ENCODE measurements at regions not wholly inside any gene's neighbourhood (a gene's known extent, or its start where the extent isn't known, plus 50 kb on each side); places are given as distances from the start of the nearest gene placed in this dataset.

- H3K27ac ChIP-seq (ENCODE audit: low read depth, low read length), result no peak overlapping the region
- H3K9me3 Mint-ChIP-seq, result peaks cover 5 to 33% (median 17%) of the 10 kb centered on the region in 11 donors
- ChIA-PET POLR2A (no interaction called here), CTCF (no interaction called here)
- no peak for DNase-seq
- H3K4me3 Mint-ChIP-seq, result no peak overlapping the region
- H3K36me3 Mint-ChIP-seq, result no peaks in the 10 kb centered on the region
- H3K4me3 ChIP-seq (ENCODE audit: low read length), result no peak overlapping the region
- intact Hi-C loops (cut with micrococcal nuclease), result no loop called here
- H3K36me3 ChIP-seq (ENCODE audit: control insufficient read depth in 2 of 3, insufficient read depth in 3 of 3, low read length in 3 of 3), result no peaks in the 10 kb centered on the region
- ATAC-seq, result no peak
- H3K4me1 ChIP-seq (ENCODE audit: control insufficient read depth in 2 of 2, insufficient read depth in 2 of 2, low read length in 2 of 2), result no peaks in the 10 kb centered on the region
- H3K27me3 Mint-ChIP-seq, result no peaks in the 10 kb centered on the region
- H3K4me1 Mint-ChIP-seq, result no peaks in the 10 kb centered on the region
- no peak overlapping the region for H3K27ac Mint-ChIP-seq
- H3K9me3 ChIP-seq (ENCODE audit: control insufficient read depth in 2 of 3, low read length in 3 of 3), result no peaks in the 10 kb centered on the region
- H3K27me3 ChIP-seq (ENCODE audit: control insufficient read depth in 2 of 2, insufficient read depth in 2 of 2, low read length in 2 of 2), result no peaks in the 10 kb centered on the region
Measured at GRCh38 chr5:166340039-166340438, 1951.4 kb upstream of the WWC1 start.

GRCh38 chr5:166341740-166342337, 1949.6 kb upstream of the WWC1 start:
- Mint-ChIP-seq H3K4me3 (no peak overlapping the region), H3K9me3 (peaks cover 0 to 19% (median 9%) of the 10 kb centered on the region in 11 donors), H3K4me1 (no peaks in the 10 kb centered on the region), H3K27ac (no peak overlapping the region), H3K27me3 (no peaks in the 10 kb centered on the region), H3K36me3 (no peaks in the 10 kb centered on the region)
- no peaks in the 10 kb centered on the region for H3K9me3 ChIP-seq (ENCODE audit: control insufficient read depth in 2 of 3, low read length in 3 of 3)
- DNase-seq, result no peak
- no peak overlapping the region for H3K4me3 ChIP-seq (ENCODE audit: low read length)
- H3K27me3 ChIP-seq (ENCODE audit: control insufficient read depth in 2 of 2, insufficient read depth in 2 of 2, low read length in 2 of 2), result no peaks in the 10 kb centered on the region
- intact Hi-C loops (cut with micrococcal nuclease), result no loop called here
- H3K4me1 ChIP-seq (ENCODE audit: control insufficient read depth in 2 of 2, insufficient read depth in 2 of 2, low read length in 2 of 2), result no peaks in the 10 kb centered on the region
- CTCF ChIA-PET, result no interaction called here
- no peaks in the 10 kb centered on the region for H3K36me3 ChIP-seq (ENCODE audit: control insufficient read depth in 2 of 3, insufficient read depth in 3 of 3, low read length in 3 of 3)
- ATAC-seq, result no peak
- POLR2A ChIA-PET, result no interaction called here
- no peak overlapping the region for H3K27ac ChIP-seq (ENCODE audit: low read depth, low read length)

GRCh38 chr5:166342402-166342801, 1949.0 kb upstream of the WWC1 start:
- no peak overlapping the region for H3K27ac ChIP-seq (ENCODE audit: low read depth, low read length)
- Mint-ChIP-seq H3K4me3 (no peak overlapping the region), H3K36me3 (no peaks in the 10 kb centered on the region), H3K27ac (no peak overlapping the region), H3K27me3 (no peaks in the 10 kb centered on the region), H3K9me3 (peaks cover 0 to 19% (median 9%) of the 10 kb centered on the region in 11 donors), H3K4me1 (no peaks in the 10 kb centered on the region)
- no peak overlapping the region for H3K4me3 ChIP-seq (ENCODE audit: low read length)
- ChIA-PET CTCF (no interaction called here), POLR2A (no interaction called here)
- H3K27me3 ChIP-seq (ENCODE audit: control insufficient read depth in 2 of 2, insufficient read depth in 2 of 2, low read length in 2 of 2), result no peaks in the 10 kb centered on the region
- intact Hi-C loops (cut with micrococcal nuclease), result no loop called here
- no peaks in the 10 kb centered on the region for H3K36me3 ChIP-seq (ENCODE audit: control insufficient read depth in 2 of 3, insufficient read depth in 3 of 3, low read length in 3 of 3)
- no peak for ATAC-seq
- H3K4me1 ChIP-seq (ENCODE audit: control insufficient read depth in 2 of 2, insufficient read depth in 2 of 2, low read length in 2 of 2), result no peaks in the 10 kb centered on the region
- H3K9me3 ChIP-seq (ENCODE audit: control insufficient read depth in 2 of 3, low read length in 3 of 3), result no peaks in the 10 kb centered on the region
- no peak for DNase-seq

DNA sequence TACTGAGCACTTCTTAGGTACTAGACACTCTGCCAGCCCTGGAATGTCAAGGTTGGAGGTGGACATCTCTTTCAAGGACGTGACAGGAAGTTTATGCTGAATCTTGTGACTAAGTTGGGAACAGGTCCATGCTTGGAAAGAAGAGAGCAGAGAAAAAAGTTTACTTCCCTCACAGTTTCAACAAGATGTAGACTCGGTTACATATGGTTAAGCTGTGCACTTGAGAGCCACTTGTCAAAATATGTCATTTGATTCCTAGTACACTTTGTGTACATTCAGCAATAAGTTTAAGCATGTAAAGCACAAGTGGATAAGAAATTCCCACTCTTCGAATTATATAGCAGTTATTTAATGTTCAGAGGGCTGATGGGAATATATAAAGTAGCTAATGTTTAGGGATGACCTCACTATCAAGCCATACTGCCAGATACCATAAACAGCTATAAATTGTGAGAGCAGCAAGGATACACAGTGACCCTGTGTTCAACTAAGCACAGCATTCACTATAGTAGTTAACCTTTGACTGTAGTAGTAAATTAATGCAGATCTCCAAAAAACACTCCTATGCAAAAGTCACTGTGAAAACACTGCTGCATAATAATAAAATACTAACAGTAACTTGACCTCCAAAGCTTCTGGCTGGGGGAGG, 1944.6 kb upstream of the WWC1 start:
- Mint-ChIP-seq H3K9me3 (peaks cover 1 to 20% (median 7%) of the 10 kb centered on the region in 11 donors), H3K27ac (no peak overlapping the region), H3K4me1 (no peaks in the 10 kb centered on the region), H3K4me3 (no peak overlapping the region), H3K27me3 (no peaks in the 10 kb centered on the region), H3K36me3 (no peaks in the 10 kb centered on the region)
- H3K9me3 ChIP-seq (ENCODE audit: control insufficient read depth in 2 of 3, low read length in 3 of 3), result peaks cover 0 to 5% (median 0%) of the 10 kb centered on the region in 3 experiments
- H3K36me3 ChIP-seq (ENCODE audit: control insufficient read depth in 2 of 3, insufficient read depth in 3 of 3, low read length in 3 of 3), result no peaks in the 10 kb centered on the region
- no peak for DNase-seq
- intact Hi-C loops (cut with micrococcal nuclease), result no loop called here
- ChIA-PET POLR2A (no interaction called here), CTCF (no interaction called here)
- H3K4me1 ChIP-seq (ENCODE audit: control insufficient read depth in 2 of 2, insufficient read depth in 2 of 2, low read length in 2 of 2), result no peaks in the 10 kb centered on the region
- ATAC-seq, result no peak
- H3K27ac ChIP-seq (ENCODE audit: low read depth, low read length), result no peak overlapping the region
- H3K4me3 ChIP-seq (ENCODE audit: low read length), result no peak overlapping the region
- no peaks in the 10 kb centered on the region for H3K27me3 ChIP-seq (ENCODE audit: control insufficient read depth in 2 of 2, insufficient read depth in 2 of 2, low read length in 2 of 2)

- Mint-ChIP-seq H3K36me3 (no peaks in the 10 kb centered on the region), H3K27ac (no peak overlapping the region), H3K4me1 (no peaks in the 10 kb centered on the region), H3K27me3 (no peaks in the 10 kb centered on the region), H3K4me3 (no peak overlapping the region), H3K9me3 (peaks cover 0 to 11% (median 3%) of the 10 kb centered on the region in 11 donors)
- DNase-seq (no peak), ATAC-seq (no peak)
- ChIA-PET POLR2A (no interaction called here), CTCF (no interaction called here)
- H3K9me3 ChIP-seq (ENCODE audit: control insufficient read depth in 2 of 3, low read length in 3 of 3), result peaks cover 0 to 5% (median 0%) of the 10 kb centered on the region in 3 experiments
- H3K27me3 ChIP-seq (ENCODE audit: control insufficient read depth in 2 of 2, insufficient read depth in 2 of 2, low read length in 2 of 2), result no peaks in the 10 kb centered on the region
- no peak overlapping the region for H3K4me3 ChIP-seq (ENCODE audit: low read length)
- intact Hi-C loops (cut with micrococcal nuclease), result no loop called here
- no peak overlapping the region for H3K27ac ChIP-seq (ENCODE audit: low read depth, low read length)
- no peaks in the 10 kb centered on the region for H3K4me1 ChIP-seq (ENCODE audit: control insufficient read depth in 2 of 2, insufficient read depth in 2 of 2, low read length in 2 of 2)
- no peaks in the 10 kb centered on the region for H3K36me3 ChIP-seq (ENCODE audit: control insufficient read depth in 2 of 3, insufficient read depth in 3 of 3, low read length in 3 of 3)
Measured at GRCh38 chr5:166349046-166349445, 1942.4 kb upstream of the WWC1 start.

- Mint-ChIP-seq H3K27me3 (no peaks in the 10 kb centered on the region), H3K27ac (no peak overlapping the region), H3K9me3 (peaks cover 2 to 21% (median 11%) of the 10 kb centered on the region in 11 donors), H3K4me3 (no peak overlapping the region), H3K36me3 (no peaks in the 10 kb centered on the region), H3K4me1 (no peaks in the 10 kb centered on the region)
- CTCF ChIA-PET, result no interaction called here
- DNase-seq, result no peak
- Histone ChIP-seq H3K4me1 (ENCODE audit: control insufficient read depth in 2 of 2, insufficient read depth in 2 of 2, low read length in 2 of 2) (no peaks in the 10 kb centered on the region), H3K9me3 (ENCODE audit: control insufficient read depth in 2 of 3, low read length in 3 of 3) (peaks cover 0 to 12% (median 0%) of the 10 kb centered on the region in 3 experiments), H3K27ac (ENCODE audit: low read depth, low read length) (no peak overlapping the region), H3K36me3 (ENCODE audit: control insufficient read depth in 2 of 3, insufficient read depth in 3 of 3, low read length in 3 of 3) (no peaks in the 10 kb centered on the region), H3K4me3 (ENCODE audit: low read length) (no peak overlapping the region), H3K27me3 (ENCODE audit: control insufficient read depth in 2 of 2, insufficient read depth in 2 of 2, low read length in 2 of 2) (no peaks in the 10 kb centered on the region)
- POLR2A ChIA-PET, result no interaction called here
- intact Hi-C loops (cut with micrococcal nuclease), result no loop called here
- no peak for ATAC-seq
Measured at GRCh38 chr5:166353580-166353979, 1937.9 kb upstream of the WWC1 start.

DNA sequence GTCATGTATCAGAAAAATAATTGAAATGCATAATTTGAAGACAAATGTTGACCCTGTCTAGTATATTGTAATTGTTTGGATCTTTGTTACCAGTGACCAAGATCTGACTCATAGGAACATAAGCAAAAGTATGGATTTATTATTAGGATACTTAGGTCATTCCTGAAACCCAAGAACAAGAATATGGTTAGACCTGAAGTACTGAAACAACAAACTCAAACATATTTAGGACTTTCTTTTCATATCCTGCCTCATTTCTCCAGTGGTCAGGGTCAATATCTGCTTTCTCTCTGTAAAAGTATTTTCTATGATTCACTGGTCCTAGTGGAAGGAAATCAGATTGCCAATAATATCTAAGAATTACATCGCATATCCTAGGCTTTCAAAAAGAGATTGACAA, 1937.1 kb upstream of the WWC1 start:
- POLR2A ChIA-PET, result no interaction called here

More for the DNA sequence above, 1937.1 kb upstream of the WWC1 start:
- peaks cover 0 to 8% (median 0%) of the 10 kb centered on the region in 3 experiments for H3K9me3 ChIP-seq (ENCODE audit: control insufficient read depth in 2 of 3, low read length in 3 of 3)
- Mint-ChIP-seq H3K27me3 (no peaks in the 10 kb centered on the region), H3K4me1 (no peaks in the 10 kb centered on the region), H3K27ac (no peak overlapping the region), H3K4me3 (no peak overlapping the region), H3K9me3 (peaks cover 2 to 21% (median 10%) of the 10 kb centered on the region in 11 donors), H3K36me3 (no peaks in the 10 kb centered on the region)
- DNase-seq (no peak), ATAC-seq (no peak)
- no peaks in the 10 kb centered on the region for H3K36me3 ChIP-seq (ENCODE audit: control insufficient read depth in 2 of 3, insufficient read depth in 3 of 3, low read length in 3 of 3)
- no peaks in the 10 kb centered on the region for H3K27me3 ChIP-seq (ENCODE audit: control insufficient read depth in 2 of 2, insufficient read depth in 2 of 2, low read length in 2 of 2)
- no peaks in the 10 kb centered on the region for H3K4me1 ChIP-seq (ENCODE audit: control insufficient read depth in 2 of 2, insufficient read depth in 2 of 2, low read length in 2 of 2)
- H3K27ac ChIP-seq (ENCODE audit: low read depth, low read length), result no peak overlapping the region
- CTCF ChIA-PET, result no interaction called here
- no peak overlapping the region for H3K4me3 ChIP-seq (ENCODE audit: low read length)
- intact Hi-C loops (cut with micrococcal nuclease), result no loop called here

Data from naive thymus-derived CD4-positive, alpha-beta T cell (primary cell).